ENCODE measurements at regions not wholly inside any gene's neighbourhood (a gene's known extent, or its start where the extent isn't known, plus 50 kb on each side); places are given as distances from the start of the nearest gene placed in this dataset.

DNA sequence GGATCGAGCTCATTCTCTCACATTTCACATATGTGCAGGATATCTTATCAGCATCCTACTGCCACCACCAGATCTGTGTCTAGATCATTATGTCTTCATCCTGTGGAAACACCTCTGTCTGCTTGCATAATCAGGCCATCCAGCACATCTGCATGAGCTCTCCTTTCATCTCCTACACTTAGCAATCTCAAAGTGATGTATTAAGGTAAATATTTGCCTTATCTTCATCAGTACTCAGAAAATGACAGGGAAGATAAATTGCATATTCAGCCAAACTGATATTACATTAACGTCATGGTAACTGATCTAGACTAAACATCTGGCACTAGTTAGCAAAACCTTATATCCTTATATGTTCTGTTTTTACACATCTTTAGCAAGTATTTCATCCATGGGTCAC is 207.3 kb upstream of the PABPC4L start:
- ChIA-PET POLR2A (no interaction called here), CTCF (interaction anchor here (1.1 kb wide), 1 partner anchor 18 kb away, joined by 3 read pairs; no protein-coding TSS in a partner anchor)
- TF ChIP-seq, protein P1, sequence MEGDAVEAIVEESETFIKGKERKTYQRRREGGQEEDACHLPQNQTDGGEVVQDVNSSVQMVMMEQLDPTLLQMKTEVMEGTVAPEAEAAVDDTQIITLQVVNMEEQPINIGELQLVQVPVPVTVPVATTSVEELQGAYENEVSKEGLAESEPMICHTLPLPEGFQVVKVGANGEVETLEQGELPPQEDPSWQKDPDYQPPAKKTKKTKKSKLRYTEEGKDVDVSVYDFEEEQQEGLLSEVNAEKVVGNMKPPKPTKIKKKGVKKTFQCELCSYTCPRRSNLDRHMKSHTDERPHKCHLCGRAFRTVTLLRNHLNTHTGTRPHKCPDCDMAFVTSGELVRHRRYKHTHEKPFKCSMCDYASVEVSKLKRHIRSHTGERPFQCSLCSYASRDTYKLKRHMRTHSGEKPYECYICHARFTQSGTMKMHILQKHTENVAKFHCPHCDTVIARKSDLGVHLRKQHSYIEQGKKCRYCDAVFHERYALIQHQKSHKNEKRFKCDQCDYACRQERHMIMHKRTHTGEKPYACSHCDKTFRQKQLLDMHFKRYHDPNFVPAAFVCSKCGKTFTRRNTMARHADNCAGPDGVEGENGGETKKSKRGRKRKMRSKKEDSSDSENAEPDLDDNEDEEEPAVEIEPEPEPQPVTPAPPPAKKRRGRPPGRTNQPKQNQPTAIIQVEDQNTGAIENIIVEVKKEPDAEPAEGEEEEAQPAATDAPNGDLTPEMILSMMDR (IDR thresholded peaks at IDR 0.05; ENCODE audit: control extremely low read depth, extremely low read depth, low read depth, missing control alignments): no peak

GRCh38 chr4:134401798-134402197 is 200.2 kb upstream of the PABPC4L start:
- CTCF ChIA-PET: no interaction called here
- TF ChIP-seq, protein P1 (IDR thresholded peaks at IDR 0.05; ENCODE audit: control extremely low read depth, extremely low read depth, low read depth, missing control alignments): no peak
- POLR2A ChIA-PET: no interaction called here
- DNase-seq (ENCODE audit: extremely low spot score): no peak

More for the DNA sequence above, 207.3 kb upstream of the PABPC4L start:
- DNase-seq (ENCODE audit: extremely low spot score): no peak

- ChIA-PET POLR2A (no interaction called here), CTCF (no interaction called here)
- TF ChIP-seq, protein P1 (IDR thresholded peaks at IDR 0.05; ENCODE audit: control extremely low read depth, extremely low read depth, low read depth, missing control alignments): no peak
- no peak for DNase-seq (ENCODE audit: extremely low spot score)
Measured at GRCh38 chr4:134393592-134393991, 192.0 kb upstream of the PABPC4L start.

DNA sequence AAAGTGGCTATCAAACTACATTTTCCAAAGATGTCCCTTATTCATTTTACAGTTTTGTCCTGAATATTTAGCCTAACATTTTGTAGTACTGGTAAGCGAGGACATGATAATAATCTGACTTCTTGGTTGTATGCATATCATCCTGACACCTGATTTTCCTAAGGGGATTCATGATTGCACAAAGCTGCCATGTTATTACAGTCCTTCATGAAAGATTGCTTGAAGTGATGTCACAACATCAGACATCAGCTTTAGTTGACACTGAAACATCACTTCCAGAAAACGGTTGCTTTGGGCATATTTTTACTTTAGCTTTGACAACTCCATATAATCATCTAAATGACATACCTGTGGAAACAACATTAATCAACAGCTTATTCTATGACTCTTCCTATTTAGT is 188.7 kb upstream of the PABPC4L start:
- TF ChIP-seq, protein P1 (IDR thresholded peaks at IDR 0.05; ENCODE audit: control extremely low read depth, extremely low read depth, low read depth, missing control alignments): no peak
- no peak for DNase-seq (ENCODE audit: extremely low spot score)
- POLR2A ChIA-PET: no interaction called here
- CTCF ChIA-PET: interaction anchor here (0.7 to 1.1 kb wide), 2 partner anchors 19 to 26 kb away, joined by 3 read pairs; no protein-coding TSS in a partner anchor

DNA sequence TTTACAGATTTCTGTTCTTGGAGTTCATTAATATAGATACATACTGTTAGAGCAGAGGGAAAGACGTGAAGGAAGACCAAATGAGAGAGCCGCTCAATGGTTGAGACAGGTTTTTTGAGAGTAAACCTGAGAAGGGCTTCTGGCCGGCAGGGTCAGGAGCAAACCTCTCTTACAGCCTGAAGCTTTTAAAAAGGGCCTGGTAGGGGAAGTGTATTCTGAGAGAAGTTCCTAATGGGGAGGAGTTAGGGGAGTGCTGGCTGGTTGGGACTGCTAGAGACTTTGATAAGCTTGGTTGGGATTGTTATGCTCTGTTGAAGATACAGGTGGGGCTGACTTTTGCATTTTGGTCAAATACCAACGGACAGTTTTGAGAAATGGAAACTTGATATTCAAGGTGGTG is 186.8 kb upstream of the PABPC4L start:
- TF ChIP-seq, protein P1 (IDR thresholded peaks at IDR 0.05; ENCODE audit: control extremely low read depth, extremely low read depth, low read depth, missing control alignments): no peak
- CTCF ChIA-PET: interaction anchor here (1.3 to 1.9 kb wide), 2 partner anchors 12 kb away, joined by 4 read pairs; no protein-coding TSS in a partner anchor
- DNase-seq (ENCODE audit: extremely low spot score): no peak
- POLR2A ChIA-PET: no interaction called here

- ChIA-PET CTCF (no interaction called here), POLR2A (no interaction called here)
- TF ChIP-seq, protein P1 (IDR thresholded peaks at IDR 0.05; ENCODE audit: control extremely low read depth, extremely low read depth, low read depth, missing control alignments): no peak
- no peak for DNase-seq (ENCODE audit: extremely low spot score)
Measured at GRCh38 chr4:134382478-134383227, 181.1 kb upstream of the PABPC4L start.
